ENCODE measurements at regions not wholly inside any gene's neighbourhood (a gene's known extent, or its start where the extent isn't known, plus 50 kb on each side); places are given as distances from the start of the nearest gene placed in this dataset.
"Not testable (repeated sequence)": the region's sequence is repeated elsewhere in the genome, so short reads cannot be mapped to it uniquely, and the experiment has no call there.

DNA sequence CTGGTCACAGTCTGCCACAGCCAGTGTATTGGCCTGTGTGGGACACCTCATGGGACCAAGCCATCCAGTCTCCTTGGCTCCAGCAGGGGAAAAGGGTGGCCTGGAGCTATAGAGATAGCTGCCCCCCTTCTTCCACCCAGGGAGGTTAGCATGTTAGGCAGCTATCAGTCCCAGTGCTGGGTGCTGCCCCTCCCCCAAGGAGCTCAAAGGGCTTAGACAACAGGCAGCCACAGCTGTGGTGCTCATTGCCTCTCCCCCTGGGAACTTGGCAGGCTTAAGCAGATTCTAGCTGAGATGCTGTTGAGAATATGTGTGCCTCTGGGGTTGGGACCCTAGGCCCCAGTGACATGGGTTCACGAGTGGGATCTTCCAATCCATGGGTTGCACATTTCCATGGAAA, 226.0 kb upstream of the PTGER4 start:
- no peak for DNase-seq (ENCODE audit: low spot score)

DNA sequence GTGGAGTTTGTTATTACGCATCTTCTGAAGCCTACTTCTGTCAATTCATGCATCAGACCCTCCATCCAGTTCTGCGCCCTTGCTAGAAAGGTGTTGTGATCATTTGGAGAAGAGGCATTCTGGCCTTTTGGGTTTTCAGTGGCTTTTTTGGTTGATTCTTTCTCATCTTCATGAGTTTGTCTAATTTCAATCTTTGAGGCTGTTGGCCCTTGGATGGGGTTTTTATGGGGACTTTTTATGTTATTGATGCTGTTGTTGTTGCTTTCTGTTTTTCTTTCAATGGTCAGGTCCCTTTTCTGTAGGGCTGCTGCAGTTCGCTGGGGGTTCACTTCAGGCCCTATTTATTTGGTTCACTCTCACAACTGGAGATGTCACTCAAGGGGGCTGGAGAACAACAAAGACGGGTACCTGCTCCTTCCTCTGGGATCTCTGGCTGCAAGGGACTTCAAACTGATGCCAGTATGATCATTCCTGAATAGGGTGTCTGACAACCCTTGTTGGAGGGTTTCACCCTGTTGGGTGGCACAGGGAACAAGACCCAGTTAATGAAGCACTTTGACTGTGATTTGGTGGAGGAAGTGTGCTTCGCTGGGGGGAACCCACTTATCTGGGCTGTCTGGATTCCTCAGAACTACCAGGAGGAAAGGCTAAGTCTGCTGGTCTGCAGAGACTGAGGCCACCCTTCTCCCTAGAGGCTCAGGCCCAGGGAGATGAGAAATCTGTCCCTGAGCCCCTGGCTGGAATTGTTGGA, 226.7 kb upstream of the PTGER4 start:
- DNase-seq (ENCODE audit: low spot score), result no peak

DNA sequence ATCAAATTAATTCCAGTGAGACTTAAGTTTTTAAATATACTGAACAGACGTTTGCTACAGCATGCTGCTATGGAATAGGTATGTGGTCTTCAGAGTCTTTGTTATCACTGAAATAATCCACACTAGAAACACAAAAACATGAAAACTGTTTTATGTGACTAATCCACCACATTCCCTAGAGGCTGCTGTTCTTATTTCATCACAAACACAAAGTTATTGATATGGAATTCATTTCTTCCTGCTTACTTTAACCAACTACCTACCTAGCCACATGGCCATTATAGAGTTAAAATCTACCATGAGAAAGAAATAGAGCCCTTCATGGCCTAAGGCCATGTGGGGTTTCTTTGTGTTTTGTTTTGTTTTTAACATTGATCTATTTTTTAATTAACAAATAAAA, 232.3 kb upstream of the PTGER4 start:
- DNase-seq (ENCODE audit: low spot score), result no peak

DNA sequence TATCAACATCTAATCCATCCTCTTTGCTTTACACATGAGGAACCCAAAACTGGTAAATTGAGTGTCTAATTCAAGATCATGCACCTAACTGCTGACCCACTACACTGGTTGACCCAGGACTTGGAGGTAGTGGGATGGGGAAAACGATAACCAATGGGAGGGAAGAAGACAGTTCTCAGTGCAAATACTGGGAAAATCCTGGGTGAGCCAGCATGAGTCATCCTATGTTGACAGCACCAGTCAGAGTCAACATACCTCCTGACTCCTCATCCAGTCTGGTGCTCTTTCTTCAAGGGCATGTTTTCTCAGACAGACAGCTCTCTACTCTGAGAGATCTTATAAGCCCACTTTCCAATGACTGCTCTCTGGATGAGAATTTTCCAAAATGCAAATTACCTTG, 232.8 kb upstream of the PTGER4 start:
- DNase-seq (ENCODE audit: low spot score), result peak; percentile 92

DNA sequence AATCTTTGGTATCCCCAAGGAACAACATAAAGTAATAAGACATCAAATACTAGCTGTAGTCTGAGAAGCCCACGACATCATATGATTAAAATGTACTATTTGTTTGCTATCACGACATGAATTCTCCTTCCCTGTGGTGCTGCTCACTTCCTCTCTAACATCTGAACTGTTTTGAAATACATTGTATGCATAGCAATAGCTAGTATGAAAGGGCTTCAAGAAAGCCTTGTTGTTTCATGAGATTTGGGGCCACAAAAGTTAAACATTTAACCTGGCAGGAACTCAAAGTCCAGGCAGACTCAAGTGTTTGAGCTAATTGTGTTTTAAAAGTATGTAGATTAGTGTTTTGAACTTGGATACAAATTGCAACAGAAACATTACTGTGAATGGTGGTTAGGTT, 237.4 kb upstream of the PTGER4 start:
- DNase-seq (ENCODE audit: low spot score), result no peak

DNA sequence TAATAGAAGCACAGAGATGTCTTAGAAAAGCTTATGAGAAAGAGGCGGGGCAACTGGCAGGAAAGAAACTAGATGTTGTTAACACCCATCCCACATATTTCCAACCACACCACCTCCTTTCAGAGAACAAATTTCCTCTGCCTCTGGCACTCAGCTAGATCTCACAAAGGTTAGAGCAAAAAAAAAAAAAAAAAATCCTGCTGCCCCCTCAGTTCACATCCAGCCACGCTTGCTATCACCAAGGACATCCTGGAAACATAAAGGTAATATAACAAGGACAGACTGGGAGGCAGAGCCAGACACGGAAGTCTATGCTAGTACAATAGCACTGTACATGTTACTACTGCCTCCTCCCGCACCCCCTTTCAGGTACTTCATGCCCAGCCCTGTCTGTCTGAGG, 238.0 kb upstream of the PTGER4 start:
- no peak for DNase-seq (ENCODE audit: low spot score)

DNA sequence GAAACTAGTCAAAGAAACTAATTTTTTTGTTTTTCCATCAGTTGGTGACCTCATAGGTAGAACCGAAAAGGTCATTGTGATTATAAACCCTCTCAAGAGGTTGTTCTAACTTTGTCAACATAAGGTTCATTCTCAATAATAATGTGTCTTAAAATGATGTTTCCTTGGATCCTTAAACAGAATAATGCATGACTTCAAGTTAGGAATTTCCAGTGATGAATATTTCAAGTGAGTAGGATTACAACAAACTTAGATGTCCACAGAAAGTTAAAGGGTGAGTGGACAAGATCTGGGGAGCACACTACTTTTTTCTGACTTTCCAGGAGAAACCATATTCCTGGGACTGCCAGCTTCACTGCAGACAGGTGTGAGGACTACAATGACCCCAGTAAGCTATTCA, 239.0 kb upstream of the PTGER4 start:
- DNase-seq (ENCODE audit: low spot score), result no peak

DNA sequence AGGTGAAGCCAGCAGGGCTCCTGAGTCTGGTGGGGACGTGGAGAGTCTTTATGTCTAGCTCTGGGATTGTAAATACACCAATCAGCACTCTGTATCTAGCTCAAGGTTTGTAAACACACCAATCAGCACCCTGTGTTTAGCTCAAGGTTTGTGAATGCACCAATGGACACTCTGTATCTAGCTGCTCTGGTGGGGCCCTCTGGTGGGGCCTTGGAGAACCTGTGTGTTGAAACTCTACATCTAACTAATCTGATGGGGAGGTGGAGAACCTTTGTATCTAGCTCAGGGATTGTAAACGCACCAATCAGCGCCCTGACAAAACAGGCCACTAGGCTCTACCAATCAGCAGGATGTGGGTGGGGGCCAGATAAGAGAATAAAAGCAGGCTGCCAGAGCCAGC, 240.6 kb upstream of the PTGER4 start:
- DNase-seq (ENCODE audit: low spot score), result not testable (repeated sequence)

DNA sequence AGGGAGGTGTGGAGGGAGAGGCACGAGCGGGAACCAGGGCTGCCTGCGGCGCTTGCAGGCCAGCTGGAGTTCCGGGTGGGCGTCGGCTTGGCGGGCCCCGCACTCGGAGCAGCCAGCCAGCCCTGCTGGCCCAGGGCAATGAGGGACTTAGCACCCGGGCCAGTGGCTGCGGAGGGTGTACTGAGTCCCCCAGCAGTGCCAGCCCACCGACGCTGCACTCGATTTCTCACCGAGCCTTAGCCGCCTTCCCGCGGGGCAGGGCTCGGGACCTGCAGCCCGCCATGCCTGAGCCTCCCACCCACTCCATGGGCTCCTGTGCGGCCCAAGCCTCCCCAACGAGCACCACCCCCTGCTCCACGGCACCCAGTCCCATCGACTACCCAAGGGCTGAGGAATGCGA, 241.1 kb upstream of the PTGER4 start:
- DNase-seq (ENCODE audit: low spot score), result not testable (repeated sequence)

DNA sequence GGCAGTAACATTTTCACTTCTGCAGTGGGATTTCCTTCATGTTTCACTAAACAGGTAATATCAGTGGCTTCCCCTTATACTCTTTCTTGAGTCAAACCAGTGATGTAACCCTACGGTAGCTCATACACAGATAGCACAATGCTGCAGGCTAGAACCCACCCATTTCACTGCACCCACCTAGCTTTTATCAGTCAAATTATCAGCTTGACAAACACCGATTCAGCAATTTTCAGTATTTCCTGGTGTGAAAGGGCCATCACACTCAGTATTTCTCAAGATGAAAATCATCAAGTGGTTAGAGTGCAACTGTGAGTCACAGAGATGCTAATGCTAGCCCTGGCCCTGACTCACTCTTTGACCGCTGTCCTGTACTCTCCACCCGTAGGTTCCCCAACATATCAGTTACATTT, 242.3 kb upstream of the PTGER4 start:
- peak; percentile 86 for DNase-seq (ENCODE audit: low spot score)

DNA sequence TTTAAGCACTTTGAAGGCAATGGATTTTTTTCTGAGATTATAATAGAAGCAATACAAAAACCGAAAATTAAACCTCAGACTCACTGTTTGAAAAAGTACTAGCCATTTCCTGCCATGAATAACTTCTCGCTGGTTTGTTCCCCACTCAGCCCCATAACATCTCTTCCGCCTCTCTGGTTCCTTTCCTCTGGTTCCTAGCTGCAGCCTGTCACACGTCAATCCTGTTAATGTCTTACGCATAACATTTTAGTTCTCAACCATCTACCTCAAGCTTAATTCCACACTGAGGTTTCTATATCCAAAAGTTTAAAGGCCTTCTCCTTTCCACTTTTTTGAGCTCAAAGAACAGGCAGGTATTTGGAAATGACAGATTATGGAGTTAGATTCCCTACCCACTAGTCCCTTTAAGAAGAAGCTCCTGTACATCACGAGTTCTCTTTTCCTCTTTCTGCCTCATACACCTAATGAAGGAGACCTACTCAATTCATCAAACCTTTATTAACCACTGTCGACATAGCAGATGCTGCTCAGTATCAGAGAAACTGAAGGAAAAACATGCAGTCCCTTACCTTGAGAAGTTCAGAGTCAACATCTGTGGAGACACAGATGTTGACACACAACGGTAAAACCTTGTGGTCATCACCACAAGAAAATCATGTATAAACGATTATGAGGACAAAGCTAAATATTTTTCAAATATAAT, 243.0 kb upstream of the PTGER4 start:
- no peak for DNase-seq (ENCODE audit: low spot score)

DNA sequence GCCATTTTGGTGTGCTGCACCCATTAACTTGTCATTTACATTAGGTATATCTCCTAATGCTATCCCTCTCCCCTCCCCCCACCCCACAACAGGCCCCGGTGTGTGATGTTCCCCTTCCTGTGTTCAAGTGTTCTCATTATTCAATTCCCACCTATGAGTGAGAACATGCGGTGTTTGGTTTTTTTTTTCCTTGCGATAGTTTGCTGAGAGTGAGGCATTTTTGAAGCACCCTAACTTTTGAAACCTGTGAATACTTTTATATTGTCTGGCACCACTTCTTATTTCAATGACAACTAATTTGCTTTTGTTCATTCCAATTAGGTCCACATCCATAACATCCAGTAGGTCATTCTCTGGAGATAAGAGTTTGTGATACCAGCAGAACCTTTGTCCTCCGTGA, 244.0 kb upstream of the PTGER4 start:
- DNase-seq (ENCODE audit: low spot score), result not testable (repeated sequence)

DNA sequence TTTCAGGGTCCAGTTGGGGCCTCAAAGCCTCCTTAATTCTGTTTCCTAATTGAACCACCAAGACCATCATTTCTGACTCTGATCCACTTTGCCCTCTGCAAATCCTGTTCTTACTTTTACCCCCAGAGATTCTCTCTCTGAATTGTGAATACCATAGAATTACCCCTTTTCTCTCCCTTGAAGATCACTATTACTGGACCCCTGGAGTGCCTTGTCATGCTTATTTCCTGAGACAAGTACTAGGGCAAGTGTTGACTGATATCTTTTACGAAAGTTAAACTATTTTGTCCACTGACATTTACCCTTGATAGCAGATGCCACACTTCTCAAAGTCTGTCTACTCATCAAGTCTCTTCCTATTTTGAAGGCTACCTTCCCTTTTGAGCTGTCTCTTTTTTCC, 246.9 kb upstream of the PTGER4 start:
- DNase-seq (ENCODE audit: low spot score), result no peak

DNA sequence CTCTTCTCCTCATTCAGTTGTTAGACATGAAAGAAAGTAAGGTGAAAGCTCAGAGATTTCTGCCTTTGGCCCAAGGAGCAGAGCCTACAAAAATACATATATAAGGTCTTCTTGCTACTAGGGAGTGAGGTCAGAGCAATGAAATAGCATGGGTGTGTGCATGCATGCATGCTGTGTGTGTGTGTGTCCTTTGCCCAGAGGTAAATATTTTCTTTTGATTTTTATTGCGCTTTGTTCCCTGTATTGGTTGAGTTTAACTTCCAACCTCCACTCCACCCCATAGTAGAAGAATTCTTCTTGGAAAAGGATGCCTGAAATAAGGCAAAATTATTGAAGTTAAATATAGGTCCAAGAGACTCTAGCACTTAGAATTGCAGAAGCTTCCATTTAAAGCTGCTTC, 248.0 kb upstream of the PTGER4 start:
- DNase-seq (ENCODE audit: low spot score), result no peak

DNA sequence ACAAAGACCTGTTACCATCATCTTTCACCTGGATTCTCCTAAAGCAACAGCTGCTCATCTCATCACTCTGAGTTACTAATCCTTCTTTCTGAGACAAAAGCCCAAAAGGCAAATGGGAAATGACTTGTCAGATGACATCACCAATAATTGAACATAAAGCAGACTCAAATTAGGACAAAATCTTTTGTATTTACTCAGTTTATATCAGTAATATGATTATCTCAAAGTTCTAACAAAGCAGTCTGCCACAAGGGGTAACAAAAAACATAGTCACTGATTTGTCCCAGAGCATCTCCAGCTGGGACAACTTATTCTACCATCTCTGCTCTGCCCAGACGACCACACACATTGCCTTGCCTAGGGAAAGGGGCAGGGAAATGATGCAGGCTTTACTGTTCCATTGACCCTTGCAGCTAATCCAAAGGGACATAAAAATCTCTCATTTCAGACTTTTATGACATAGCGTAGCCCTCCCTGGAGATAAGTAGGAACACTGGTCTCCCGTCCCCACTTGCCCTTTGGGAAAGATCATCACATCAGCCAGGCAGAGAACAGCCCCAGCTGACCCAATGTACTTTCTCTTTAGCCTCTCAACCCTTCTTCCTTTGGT, 249.5 kb upstream of the PTGER4 start:
- DNase-seq (ENCODE audit: low spot score), result no peak

DNA sequence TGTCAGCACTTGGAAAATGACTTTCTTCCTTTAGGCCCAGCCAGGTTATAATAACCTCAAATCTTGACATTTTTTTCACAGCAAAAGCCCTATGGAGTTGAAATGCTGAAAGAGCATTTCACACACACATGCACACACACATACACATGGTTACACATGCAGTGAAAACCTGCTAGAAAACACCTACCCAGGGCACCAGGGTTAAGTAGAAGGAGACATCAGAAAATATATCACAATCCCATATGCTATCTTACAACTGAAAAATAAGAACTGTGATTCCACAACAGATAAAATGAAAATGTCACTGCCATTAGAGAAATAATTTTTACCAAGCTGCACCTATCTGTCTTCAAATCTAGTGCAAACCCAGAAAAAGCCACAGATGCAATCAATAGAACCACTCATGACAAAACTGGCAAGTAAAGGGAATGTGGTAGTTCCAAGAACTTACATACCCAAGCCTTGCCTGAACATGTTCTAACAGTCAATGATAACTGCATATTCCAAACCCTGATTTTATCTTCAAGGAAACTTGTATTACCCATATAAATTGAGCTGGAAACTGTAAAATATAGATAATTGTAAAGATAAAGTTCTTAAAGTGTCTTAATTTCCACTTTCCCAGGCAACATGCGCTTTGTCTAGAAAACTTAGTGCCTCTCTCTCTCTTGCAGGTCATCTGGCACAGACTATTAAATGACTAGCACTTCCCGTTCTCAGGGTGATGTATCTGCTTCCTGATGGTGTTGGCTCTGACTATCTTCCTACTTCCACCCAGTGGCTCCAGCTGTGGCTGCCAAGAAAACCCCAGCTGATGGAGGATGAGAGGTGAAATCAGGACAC, 250.2 kb upstream of the PTGER4 start:
- DNase-seq (ENCODE audit: low spot score), result peak; percentile 42

DNA sequence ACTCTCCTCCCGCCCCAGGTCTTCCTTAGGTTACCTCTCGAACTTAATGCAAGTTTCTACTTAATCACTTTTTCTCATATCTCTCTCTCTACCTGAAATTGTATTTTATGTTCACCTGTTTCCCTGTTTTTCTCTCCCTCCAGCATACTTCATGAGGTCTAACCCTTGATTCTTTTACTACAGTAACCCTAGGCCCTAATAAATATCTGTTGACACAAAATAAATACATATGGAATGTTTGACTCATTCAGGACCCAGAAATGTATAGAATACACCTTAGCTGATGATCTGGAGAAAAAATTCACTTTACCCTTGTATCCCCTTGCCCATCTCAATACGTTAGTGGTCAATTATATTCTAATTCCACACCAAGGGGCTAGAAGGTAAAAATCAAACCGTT, 250.9 kb upstream of the PTGER4 start:
- no peak for DNase-seq (ENCODE audit: low spot score)

DNA sequence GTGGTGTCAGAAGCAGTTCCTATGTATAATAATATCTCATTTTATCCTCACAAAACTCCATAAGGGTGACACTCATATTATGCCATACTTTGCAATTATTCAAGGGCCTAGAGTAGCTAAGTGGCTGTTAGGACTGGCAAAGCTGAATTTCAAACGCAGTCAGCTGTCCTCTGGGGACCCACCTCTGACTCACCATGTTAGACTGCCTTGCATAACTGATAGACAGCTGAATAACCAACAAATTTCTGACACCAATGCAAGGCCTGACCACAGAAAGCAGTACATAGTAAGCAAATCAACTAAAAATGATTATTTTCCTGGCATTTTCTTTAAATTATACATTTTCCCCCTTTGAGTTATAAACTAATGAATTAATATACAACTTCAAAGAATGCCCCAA, 251.6 kb upstream of the PTGER4 start:
- peak; percentile 61 for DNase-seq (ENCODE audit: low spot score)

DNA sequence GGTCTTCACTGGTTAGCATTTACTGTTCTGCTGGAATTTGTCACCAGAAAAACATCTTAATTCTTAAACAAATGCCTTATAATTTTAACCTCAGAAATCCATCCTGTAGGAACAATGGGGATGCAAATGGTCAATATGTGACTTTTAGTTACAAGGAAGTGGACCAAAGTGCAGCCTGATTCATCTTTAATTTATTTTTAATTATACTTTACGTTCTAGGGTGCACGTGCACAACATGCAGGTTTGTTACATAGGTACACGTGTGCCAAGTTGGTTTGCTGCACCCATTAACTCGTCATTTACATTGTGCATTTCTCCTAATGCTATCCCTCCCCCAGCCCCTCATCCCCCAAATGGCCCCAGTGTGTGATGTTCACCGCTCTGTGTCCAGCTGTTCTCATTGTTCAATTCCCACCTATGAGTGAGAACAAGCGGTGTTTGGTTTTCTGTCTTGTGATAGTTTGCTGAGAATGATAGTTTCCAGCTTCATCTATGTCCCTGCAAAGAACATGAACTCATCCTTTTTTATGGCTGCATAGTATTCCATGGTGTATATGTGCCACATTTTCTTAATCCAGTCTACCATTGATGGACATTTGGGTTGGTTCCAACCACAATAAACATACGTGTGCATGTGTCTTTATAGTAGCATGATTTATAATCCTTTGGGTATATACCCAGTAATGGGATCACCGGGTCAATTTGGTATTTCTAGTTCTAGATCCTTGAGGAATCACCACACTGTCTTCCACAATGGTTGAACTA, 262.5 kb upstream of the PTGER4 start:
- DNase-seq (ENCODE audit: low spot score), result not testable (repeated sequence)

DNA sequence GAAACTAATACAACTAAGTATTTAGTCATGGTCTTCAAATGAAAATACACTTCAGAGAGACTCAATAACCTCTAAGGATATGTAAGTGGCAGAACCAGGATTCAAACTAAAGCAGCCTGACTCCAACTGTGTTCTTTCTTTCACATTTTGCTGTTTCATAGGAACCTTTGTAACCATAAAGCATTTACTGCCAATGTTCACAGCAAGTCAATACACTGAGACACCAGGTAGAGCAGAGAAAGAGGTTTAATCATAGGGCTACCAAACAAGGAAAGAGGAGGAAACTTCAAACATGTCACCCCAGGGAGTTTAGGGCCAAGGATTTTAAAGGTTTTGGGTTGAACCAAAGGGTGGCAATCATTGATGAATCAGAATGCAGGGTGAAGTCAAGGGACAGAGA, 263.1 kb upstream of the PTGER4 start:
- DNase-seq (ENCODE audit: low spot score), result no peak

DNA sequence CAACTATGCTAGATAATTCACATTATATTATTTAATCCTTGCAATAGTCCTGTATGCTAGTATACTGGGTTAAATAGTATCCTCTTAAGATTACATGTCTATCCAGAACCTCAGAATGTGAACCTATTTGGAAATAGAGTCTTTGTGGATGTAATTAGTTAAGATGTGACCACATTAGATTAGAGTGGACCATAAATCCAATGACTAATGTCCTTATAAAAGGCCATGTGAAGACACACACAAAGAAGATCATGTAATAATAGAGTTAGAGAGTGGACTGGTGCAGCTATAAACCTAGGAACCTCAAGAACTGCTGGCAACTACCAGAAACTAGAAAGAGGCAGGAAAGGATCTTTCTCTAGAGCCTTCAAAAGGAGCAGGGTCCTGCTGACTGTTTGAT, 263.6 kb upstream of the PTGER4 start:
- peak; percentile 27 for DNase-seq (ENCODE audit: low spot score)

DNA sequence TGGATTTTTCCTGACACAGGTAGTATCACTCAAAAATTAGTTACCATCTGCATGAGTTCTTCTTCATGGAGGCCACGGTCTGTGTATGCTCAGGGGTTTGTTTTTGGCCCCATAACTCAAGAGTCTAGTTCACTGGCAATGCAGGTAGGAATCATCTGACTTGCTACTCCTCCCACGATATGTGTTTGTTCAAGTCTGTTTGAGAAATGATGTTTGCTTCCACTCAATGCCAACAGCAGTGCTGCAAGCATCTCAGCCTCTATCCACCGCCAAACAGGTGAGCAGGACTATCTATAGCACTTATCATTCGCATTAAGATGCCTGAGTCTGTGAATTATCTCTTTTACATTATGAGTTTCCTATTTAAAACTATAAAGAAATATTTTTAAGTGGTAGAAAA, 264.8 kb upstream of the PTGER4 start:
- no peak for DNase-seq (ENCODE audit: low spot score)

Data from A172 (cell line).